ENCODE measurements at regions not wholly inside any gene's neighbourhood (a gene's known extent, or its start where the extent isn't known, plus 50 kb on each side); places are given as distances from the start of the nearest gene placed in this dataset.
A peak's percentile ranks its signal among the peaks of the same experiment; 100 is the strongest.

- no peak overlapping the region for H3K4me3 ChIP-seq (ENCODE audit: low read length)
- no peak for TF ChIP-seq CTCF (IDR thresholded peaks at IDR 0.05; ENCODE audit: insufficient read depth, low read depth, low read length, missing control alignments)
- DNase-seq (ENCODE audit: low read depth), result no peak
Observed at GRCh38 chr10:55320187-55320700, 519.2 kb upstream of the PCDH15 start.

- DNase-seq (ENCODE audit: low read depth), result peak; percentile 64
- no peak for TF ChIP-seq CTCF (IDR thresholded peaks at IDR 0.05; ENCODE audit: insufficient read depth, low read depth, low read length, missing control alignments)
- no peak overlapping the region for H3K4me3 ChIP-seq (ENCODE audit: low read length)
Observed at GRCh38 chr10:55311848-55312635, 511.0 kb upstream of the PCDH15 start.

GRCh38 chr10:55310143-55310542 is 509.1 kb upstream of the PCDH15 start:
- no peak overlapping the region for H3K4me3 ChIP-seq (ENCODE audit: low read length)
- no peak for TF ChIP-seq CTCF (IDR thresholded peaks at IDR 0.05; ENCODE audit: insufficient read depth, low read depth, low read length, missing control alignments)
- no peak for DNase-seq (ENCODE audit: low read depth)

GRCh38 chr10:55305285-55305684 is 504.3 kb upstream of the PCDH15 start:
- no peak for TF ChIP-seq CTCF (IDR thresholded peaks at IDR 0.05; ENCODE audit: insufficient read depth, low read depth, low read length, missing control alignments)
- no peak for DNase-seq (ENCODE audit: low read depth)
- no peak overlapping the region for H3K4me3 ChIP-seq (ENCODE audit: low read length)

GRCh38 chr10:55287346-55287745 is 486.3 kb upstream of the PCDH15 start:
- DNase-seq (ENCODE audit: low read depth), result peak; percentile 13
- peak; percentile 17 for TF ChIP-seq CTCF (IDR thresholded peaks at IDR 0.05; ENCODE audit: insufficient read depth, low read depth, low read length, missing control alignments)

GRCh38 chr10:55283031-55283430 is 482.0 kb upstream of the PCDH15 start:
- peak; percentile 23 for DNase-seq (ENCODE audit: low read depth)
- TF ChIP-seq CTCF (IDR thresholded peaks at IDR 0.05; ENCODE audit: insufficient read depth, low read depth, low read length, missing control alignments), result no peak
- H3K4me3 ChIP-seq (ENCODE audit: low read length), result no peak overlapping the region

More at GRCh38 chr10:55287346-55287745, 486.3 kb upstream of the PCDH15 start:
- no peak overlapping the region for H3K4me3 ChIP-seq (ENCODE audit: low read length)

- no peak for DNase-seq (ENCODE audit: low read depth)
- H3K4me3 ChIP-seq (ENCODE audit: low read length), result no peak overlapping the region
- no peak for TF ChIP-seq CTCF (IDR thresholded peaks at IDR 0.05; ENCODE audit: insufficient read depth, low read depth, low read length, missing control alignments)
Observed at GRCh38 chr10:55280696-55281095, 479.7 kb upstream of the PCDH15 start.

Measured in epithelial cell of esophagus (primary cell).